Heart right ventricle (tissue), 16 donors: ENCODE measurements at regions not wholly inside any gene's neighbourhood (a gene's known extent, or its start where the extent isn't known, plus 50 kb on each side); places are given as distances from the start of the nearest gene placed in this dataset.

Experiments
- ATAC-seq, 8 donors: fragments of 200-7000 bp; cut with Tn5 transposase; one replicate each; pipeline ENCODE4 v1.9.1; 2020; ENCODE audit warnings: mild to moderate bottlenecking in 8 of 8, moderate library complexity in 8 of 8, moderate number of reproducible peaks in 1 of 8
- DNase-seq, 2 donors: peaks; one replicate each; pipeline ENCODE4 v3.0.0-alpha.2; 2020
- H3K27ac ChIP-seq, 10 donors: fragments of 200-600 bp; sonication (generic) in 2 of 10; one replicate each; pipeline versions ENCODE4 v1.5.0 to v1.8.0; 2020 to 2022; ENCODE audit warnings: mild to moderate bottlenecking in 3 of 10
- H3K27me3 ChIP-seq, 7 donors: fragments of 200-600 bp; one replicate each; pipeline ENCODE4 v1.8.0; 2021 to 2022; ENCODE audit warnings: mild to moderate bottlenecking in 2 of 7
- H3K36me3 ChIP-seq, 9 donors: fragments of 200-600 bp; sonication (generic) in 1 of 9; one replicate each; pipeline versions ENCODE4 v1.5.0 to v1.8.0; 2020 to 2022; ENCODE audit warnings: mild to moderate bottlenecking in 2 of 9
- H3K4me1 ChIP-seq, 9 donors: fragments of 200-600 bp; sonication (generic) in 1 of 9; one replicate each; pipeline versions ENCODE4 v1.5.0 to v1.8.0; 2020 to 2022; ENCODE audit warnings: mild to moderate bottlenecking in 4 of 9
- H3K4me3 ChIP-seq, 10 donors: fragments of 200-600 bp; sonication (generic) in 2 of 10; one replicate each; pipeline versions ENCODE4 v1.5.0 to v1.8.0; 2020 to 2022; ENCODE audit warnings: mild to moderate bottlenecking in 7 of 10, moderate library complexity in 2 of 10
- H3K9me3 ChIP-seq, 11 donors: fragments of 200-600 bp in 10 of 11; sonication (generic) in 2 of 11; one replicate each; pipeline versions ENCODE4 v1.5.0 to v1.8.0; 2013 to 2022; ENCODE audit warnings: mild to moderate bottlenecking in 2 of 11, control low read depth in 1 of 11, moderate library complexity in 1 of 11
- CTCF ChIP-seq, 9 donors: fragments of 200-600 bp; sonication (generic) in 2 of 9; IDR thresholded peaks; one replicate each; pipeline versions ENCODE4 v1.5.0 to v1.8.0; 2021 to 2022; ENCODE audit warnings: antibody characterized with exemption in 9 of 9, mild to moderate bottlenecking in 5 of 9, moderate library complexity in 1 of 9
- WGBS, 2 donors: extraction: QIAGEN DNeasy Blood & Tissue Kit; methylation state at CpG; one replicate each; pipeline ENCODE4 v1.1.7; 2013; ENCODE audit warnings: inconsistent platforms in 1 of 2; 5-methylcytosine and 5-hydroxymethylcytosine counted together
- intact Hi-C, 10 donors: fragments of 100-400 bp; cut with DNase I; formaldehyde crosslinking; loops; one replicate each; pipeline versions ENCODE4 v1.11.1 to v1.14.2; 2022
- donor health status: Arrhythmogenic right ventricular cardiomyopathy.
- donor health status: ischemic (EF 13 %, LVEDD 7.1; RV severe dilation, severe dysfunction).
- donor health status: healthy with polysubstance abuse.
- donor health status: DM: no; HTN: yes; CAD: no.
- donor health status: DM: no; HTN: no; CAD: no.
- donor health status: ischemic (EF 25% LVEDD 6.9; RV normal size, moderate dysfunction).
- donor health status: ischemic (EF 25% LVEDD 5.7; RV mildly dilated, moderate dysfunction).
- donor health status: healthy.
- donor health status: DM: yes; HTN: yes; CAD: no.
- donor health status: Ischemic cardiomyopathy.
- donor health status: ischemic (EF 35%, LVEDD 5.7; RV mildly dilated, moderate dysfunction).
- donor health status: nonischemic (EF 11% LVEDD 7.7; RV severe dilation, severe dysfunction).
- donor health status: DM: yes; HTN: yes; CAD: no.
- donor health status: PGD.
- donor health status: ischemic (EF 29% LVEDD 5.4; RV normal size, mild dysfunction).
- donor health status: nonischemic (EF 23%, LVEDD 6.1; RV moderate dilation, normal function).

GRCh38 chr21:21688889-21689288, 690.7 kb downstream of the NCAM2 start:
- no peaks in the 10 kb centered on the region for H3K4me1 ChIP-seq
- peak in 6 of 9 donors; percentile 12 to 43 (median 25) for TF ChIP-seq CTCF (IDR thresholded peaks at IDR 0.05)
- DNase-seq = peak; percentile 4 to 17
- ATAC-seq = no peak
- H3K27ac ChIP-seq = no peak overlapping the region
- H3K4me3 ChIP-seq = no peak overlapping the region
- H3K36me3 ChIP-seq = no peaks in the 10 kb centered on the region
- intact Hi-C loops = no loop called here
- WGBS, 2 donors = 47 to 51% methylated on average over 8 of the region's 8 CpGs
- H3K9me3 ChIP-seq = no peaks in the 10 kb centered on the region
- H3K27me3 ChIP-seq = no peaks in the 10 kb centered on the region

GRCh38 chr21:21690068-21690665, 692.0 kb downstream of the NCAM2 start:
- H3K9me3 ChIP-seq = peaks cover 0 to 3% (median 0%) of the 10 kb centered on the region in 11 donors
- DNase-seq (no peak), ATAC-seq (no peak)
- TF ChIP-seq CTCF (IDR thresholded peaks at IDR 0.05) = no peak
- H3K27ac ChIP-seq = no peak overlapping the region
- H3K27me3 ChIP-seq = no peaks in the 10 kb centered on the region
- no peaks in the 10 kb centered on the region for H3K4me1 ChIP-seq
- 51 to 56% methylated on average over 3 of the region's 3 CpGs for WGBS, 2 donors
- intact Hi-C loops = no loop called here
- H3K36me3 ChIP-seq = no peaks in the 10 kb centered on the region
- H3K4me3 ChIP-seq = no peak overlapping the region

GRCh38 chr21:21712748-21713520, 714.7 kb downstream of the NCAM2 start:
- Histone ChIP-seq H3K27ac (no peak overlapping the region), H3K9me3 (no peaks in the 10 kb centered on the region), H3K36me3 (no peaks in the 10 kb centered on the region), H3K4me3 (no peak overlapping the region), H3K27me3 (no peaks in the 10 kb centered on the region), H3K4me1 (no peaks in the 10 kb centered on the region)
- DNase-seq = no peak
- no peak for TF ChIP-seq CTCF (IDR thresholded peaks at IDR 0.05)
- 50 to 57% methylated on average over 4 of the region's 4 CpGs for WGBS, 2 donors
- intact Hi-C loops = no loop called here
- ATAC-seq = no peak

- Histone ChIP-seq H3K27me3 (no peaks in the 10 kb centered on the region), H3K27ac (no peak overlapping the region), H3K9me3 (no peaks in the 10 kb centered on the region), H3K4me1 (no peaks in the 10 kb centered on the region), H3K4me3 (no peak overlapping the region), H3K36me3 (no peaks in the 10 kb centered on the region)
- ATAC-seq (no peak), DNase-seq (no peak)
- WGBS, 2 donors = 52 to 58% methylated on average over 3 of the region's 3 CpGs
- intact Hi-C loops = no loop called here
- TF ChIP-seq CTCF (IDR thresholded peaks at IDR 0.05) = no peak
Observed at GRCh38 chr21:21713651-21714180, 715.5 kb downstream of the NCAM2 start.
